ENCODE measurements at regions not wholly inside any gene's neighbourhood (a gene's known extent, or its start where the extent isn't known, plus 50 kb on each side); places are given as distances from the start of the nearest gene placed in this dataset.

DNA sequence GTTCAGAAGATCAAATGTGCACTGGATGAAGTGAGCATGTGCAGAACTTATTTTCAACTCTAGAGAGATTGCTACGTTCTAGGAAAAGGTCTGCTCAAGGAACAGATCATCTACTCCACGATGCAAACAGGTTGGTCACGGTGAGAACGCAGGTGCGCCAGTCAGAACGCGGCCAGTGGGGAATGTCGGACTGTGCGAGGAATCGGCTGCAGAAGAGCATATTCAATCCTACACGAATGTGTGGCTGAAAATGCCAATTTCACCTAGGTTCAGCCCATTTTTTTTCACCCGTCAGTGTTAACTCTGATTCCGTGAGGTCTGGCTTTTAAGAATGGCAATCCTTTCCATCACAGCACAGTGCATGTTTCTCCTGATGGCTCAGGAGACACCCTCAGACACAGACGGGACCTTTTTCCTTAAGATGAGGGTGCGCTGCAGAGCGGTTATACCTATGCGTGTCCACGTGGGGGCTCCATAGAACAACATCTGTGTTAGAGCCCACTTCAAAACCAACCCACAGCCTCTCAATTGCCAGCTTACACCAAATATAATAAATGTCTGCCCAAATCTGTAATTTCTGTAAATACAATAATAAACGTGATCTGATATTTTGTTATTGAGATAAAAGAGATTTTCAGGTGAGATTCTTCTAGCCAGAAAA lies 250.4 kb downstream of the FOXA2 start (continued):
- TF ChIP-seq, protein P1, sequence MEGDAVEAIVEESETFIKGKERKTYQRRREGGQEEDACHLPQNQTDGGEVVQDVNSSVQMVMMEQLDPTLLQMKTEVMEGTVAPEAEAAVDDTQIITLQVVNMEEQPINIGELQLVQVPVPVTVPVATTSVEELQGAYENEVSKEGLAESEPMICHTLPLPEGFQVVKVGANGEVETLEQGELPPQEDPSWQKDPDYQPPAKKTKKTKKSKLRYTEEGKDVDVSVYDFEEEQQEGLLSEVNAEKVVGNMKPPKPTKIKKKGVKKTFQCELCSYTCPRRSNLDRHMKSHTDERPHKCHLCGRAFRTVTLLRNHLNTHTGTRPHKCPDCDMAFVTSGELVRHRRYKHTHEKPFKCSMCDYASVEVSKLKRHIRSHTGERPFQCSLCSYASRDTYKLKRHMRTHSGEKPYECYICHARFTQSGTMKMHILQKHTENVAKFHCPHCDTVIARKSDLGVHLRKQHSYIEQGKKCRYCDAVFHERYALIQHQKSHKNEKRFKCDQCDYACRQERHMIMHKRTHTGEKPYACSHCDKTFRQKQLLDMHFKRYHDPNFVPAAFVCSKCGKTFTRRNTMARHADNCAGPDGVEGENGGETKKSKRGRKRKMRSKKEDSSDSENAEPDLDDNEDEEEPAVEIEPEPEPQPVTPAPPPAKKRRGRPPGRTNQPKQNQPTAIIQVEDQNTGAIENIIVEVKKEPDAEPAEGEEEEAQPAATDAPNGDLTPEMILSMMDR (IDR thresholded peaks at IDR 0.05 in 2 of 3, conservative IDR thresholded peaks at IDR 0.05 in 1 of 3; ENCODE audit: insufficient read depth in 2 of 3, low read depth in 1 of 3, low read length in 3 of 3) = peak; percentile 65 to 80 (median 69); a peak in 5 of 6 replicates
- peak; percentile 55; the same call in 1 of the 2 replicates for TF ChIP-seq STAG1 (CRISPR knock-in tag; IDR thresholded peaks at IDR 0.05; ENCODE audit: borderline replicate concordance)
- TF ChIP-seq, protein P2, sequence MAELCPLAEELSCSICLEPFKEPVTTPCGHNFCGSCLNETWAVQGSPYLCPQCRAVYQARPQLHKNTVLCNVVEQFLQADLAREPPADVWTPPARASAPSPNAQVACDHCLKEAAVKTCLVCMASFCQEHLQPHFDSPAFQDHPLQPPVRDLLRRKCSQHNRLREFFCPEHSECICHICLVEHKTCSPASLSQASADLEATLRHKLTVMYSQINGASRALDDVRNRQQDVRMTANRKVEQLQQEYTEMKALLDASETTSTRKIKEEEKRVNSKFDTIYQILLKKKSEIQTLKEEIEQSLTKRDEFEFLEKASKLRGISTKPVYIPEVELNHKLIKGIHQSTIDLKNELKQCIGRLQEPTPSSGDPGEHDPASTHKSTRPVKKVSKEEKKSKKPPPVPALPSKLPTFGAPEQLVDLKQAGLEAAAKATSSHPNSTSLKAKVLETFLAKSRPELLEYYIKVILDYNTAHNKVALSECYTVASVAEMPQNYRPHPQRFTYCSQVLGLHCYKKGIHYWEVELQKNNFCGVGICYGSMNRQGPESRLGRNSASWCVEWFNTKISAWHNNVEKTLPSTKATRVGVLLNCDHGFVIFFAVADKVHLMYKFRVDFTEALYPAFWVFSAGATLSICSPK (IDR thresholded peaks at IDR 0.05; ENCODE audit: borderline replicate concordance) = no peak
- no peak for TF ChIP-seq SRSF3 (IDR thresholded peaks at IDR 0.05; ENCODE audit: insufficient read depth, low read length)
- TF ChIP-seq ZNF12 (CRISPR knock-in tag; IDR thresholded peaks at IDR 0.05) = no peak
- no peak for TF ChIP-seq NFRKB (IDR thresholded peaks at IDR 0.05; ENCODE audit: low read depth)
- 0 out of 2 replicates have a peak, but pooled peaks have one; percentile 28 for TF ChIP-seq CC2D1A (IDR thresholded peaks at IDR 0.05)
- peak; percentile 67 for TF ChIP-seq SMC3 (conservative IDR thresholded peaks at IDR 0.05; ENCODE audit: insufficient read depth, low read depth, low read length)
- TF ChIP-seq, protein P3, sequence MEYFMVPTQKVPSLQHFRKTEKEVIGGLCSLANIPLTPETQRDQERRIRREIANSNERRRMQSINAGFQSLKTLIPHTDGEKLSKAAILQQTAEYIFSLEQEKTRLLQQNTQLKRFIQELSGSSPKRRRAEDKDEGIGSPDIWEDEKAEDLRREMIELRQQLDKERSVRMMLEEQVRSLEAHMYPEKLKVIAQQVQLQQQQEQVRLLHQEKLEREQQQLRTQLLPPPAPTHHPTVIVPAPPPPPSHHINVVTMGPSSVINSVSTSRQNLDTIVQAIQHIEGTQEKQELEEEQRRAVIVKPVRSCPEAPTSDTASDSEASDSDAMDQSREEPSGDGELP (CRISPR knock-in tag; IDR thresholded peaks at IDR 0.05; ENCODE audit: borderline replicate concordance) = no peak
- peak; percentile 53 to 75 for TF ChIP-seq RAD21 (CRISPR knock-in tag; conservative IDR thresholded peaks at IDR 0.05 in 1 of 2, IDR thresholded peaks at IDR 0.05 in 1 of 2)
- TF ChIP-seq, protein P4, sequence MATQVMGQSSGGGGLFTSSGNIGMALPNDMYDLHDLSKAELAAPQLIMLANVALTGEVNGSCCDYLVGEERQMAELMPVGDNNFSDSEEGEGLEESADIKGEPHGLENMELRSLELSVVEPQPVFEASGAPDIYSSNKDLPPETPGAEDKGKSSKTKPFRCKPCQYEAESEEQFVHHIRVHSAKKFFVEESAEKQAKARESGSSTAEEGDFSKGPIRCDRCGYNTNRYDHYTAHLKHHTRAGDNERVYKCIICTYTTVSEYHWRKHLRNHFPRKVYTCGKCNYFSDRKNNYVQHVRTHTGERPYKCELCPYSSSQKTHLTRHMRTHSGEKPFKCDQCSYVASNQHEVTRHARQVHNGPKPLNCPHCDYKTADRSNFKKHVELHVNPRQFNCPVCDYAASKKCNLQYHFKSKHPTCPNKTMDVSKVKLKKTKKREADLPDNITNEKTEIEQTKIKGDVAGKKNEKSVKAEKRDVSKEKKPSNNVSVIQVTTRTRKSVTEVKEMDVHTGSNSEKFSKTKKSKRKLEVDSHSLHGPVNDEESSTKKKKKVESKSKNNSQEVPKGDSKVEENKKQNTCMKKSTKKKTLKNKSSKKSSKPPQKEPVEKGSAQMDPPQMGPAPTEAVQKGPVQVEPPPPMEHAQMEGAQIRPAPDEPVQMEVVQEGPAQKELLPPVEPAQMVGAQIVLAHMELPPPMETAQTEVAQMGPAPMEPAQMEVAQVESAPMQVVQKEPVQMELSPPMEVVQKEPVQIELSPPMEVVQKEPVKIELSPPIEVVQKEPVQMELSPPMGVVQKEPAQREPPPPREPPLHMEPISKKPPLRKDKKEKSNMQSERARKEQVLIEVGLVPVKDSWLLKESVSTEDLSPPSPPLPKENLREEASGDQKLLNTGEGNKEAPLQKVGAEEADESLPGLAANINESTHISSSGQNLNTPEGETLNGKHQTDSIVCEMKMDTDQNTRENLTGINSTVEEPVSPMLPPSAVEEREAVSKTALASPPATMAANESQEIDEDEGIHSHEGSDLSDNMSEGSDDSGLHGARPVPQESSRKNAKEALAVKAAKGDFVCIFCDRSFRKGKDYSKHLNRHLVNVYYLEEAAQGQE (IDR thresholded peaks at IDR 0.05; ENCODE audit: borderline replicate concordance) = peak; percentile 68
- TF ChIP-seq, protein P4 (CRISPR knock-in tag; IDR thresholded peaks at IDR 0.05; ENCODE audit: low read depth) = no peak

Data from K562 (cell line).